ENCODE measurements at regions not wholly inside any gene's neighbourhood (a gene's known extent, or its start where the extent isn't known, plus 50 kb on each side); places are given as distances from the start of the nearest gene placed in this dataset.
"Not testable (repeated sequence)": the region's sequence is repeated elsewhere in the genome, so short reads cannot be mapped to it uniquely, and the experiment has no call there.

- DNase-seq, result not testable (repeated sequence)
Observed at GRCh38 chr1:73450668-73451067, 747.3 kb downstream of the LRRIQ3 start.

- DNase-seq, result no peak
Observed at GRCh38 chr1:73411479-73411878, 786.5 kb downstream of the LRRIQ3 start.

- DNase-seq, result no peak
Observed at GRCh38 chr1:73401666-73402065, 796.3 kb downstream of the LRRIQ3 start.

- DNase-seq, result no peak
Observed at GRCh38 chr1:73382966-73383365, 815.0 kb downstream of the LRRIQ3 start.

GRCh38 chr1:73366734-73367413, 831.1 kb downstream of the LRRIQ3 start:
- no peak for DNase-seq

GRCh38 chr1:73359001-73359400, 839.0 kb downstream of the LRRIQ3 start:
- no peak for DNase-seq

- DNase-seq, result no peak
Observed at GRCh38 chr1:73356485-73356884, 841.5 kb downstream of the LRRIQ3 start.

- no peak for DNase-seq
Observed at GRCh38 chr1:73343947-73344346, 854.0 kb downstream of the LRRIQ3 start.

GRCh38 chr1:73333847-73334503, 864.0 kb downstream of the LRRIQ3 start:
- DNase-seq, result no peak

- no peak for DNase-seq
Observed at GRCh38 chr1:73331726-73332125, 866.2 kb downstream of the LRRIQ3 start.

- DNase-seq, result no peak
Observed at GRCh38 chr1:73327998-73328397, 870.0 kb downstream of the LRRIQ3 start.

GRCh38 chr1:73327180-73327793, 870.7 kb downstream of the LRRIQ3 start:
- no peak for DNase-seq

- no peak for DNase-seq
Observed at GRCh38 chr1:73326663-73327062, 871.3 kb downstream of the LRRIQ3 start.

GRCh38 chr1:73310797-73311381, 887.1 kb downstream of the LRRIQ3 start:
- DNase-seq, result no peak

GRCh38 chr1:73306899-73307555, 890.9 kb downstream of the LRRIQ3 start:
- no peak for DNase-seq

- DNase-seq, result no peak
Observed at GRCh38 chr1:73273886-73274285, 924.1 kb downstream of the LRRIQ3 start.

- DNase-seq, result not testable (repeated sequence)
Observed at GRCh38 chr1:73245196-73245595, 952.8 kb downstream of the LRRIQ3 start.

GRCh38 chr1:73218995-73219546, 936.7 kb upstream of the NEGR1 start:
- DNase-seq, result no peak

GRCh38 chr1:73205294-73205973, 923.1 kb upstream of the NEGR1 start:
- DNase-seq, result no peak

GRCh38 chr1:73197972-73198371, 915.6 kb upstream of the NEGR1 start:
- DNase-seq, result no peak

GRCh38 chr1:73194965-73195364, 912.6 kb upstream of the NEGR1 start:
- no peak for DNase-seq

GRCh38 chr1:73183581-73183980, 901.2 kb upstream of the NEGR1 start:
- DNase-seq, result not testable (repeated sequence)

GRCh38 chr1:73181190-73181540, 898.8 kb upstream of the NEGR1 start:
- DNase-seq, result no peak
